Astrocyte (in vitro differentiated cells and primary cell): ENCODE measurements at regions not wholly inside any gene's neighbourhood (a gene's known extent, or its start where the extent isn't known, plus 50 kb on each side); places are given as distances from the start of the nearest gene placed in this dataset.

Experiments used
- DNase-seq: peaks from one replicate; pipeline ENCODE4 v3.0.0-alpha.2; 2010; ENCODE audit warnings: low read depth
- FAIRE-seq: peaks from 2 replicates; lab custom pipeline; 2011; peaks lifted over from hg19 to GRCh38; lab: Jason Lieb, UNC
- H2AFZ ChIP-seq: 2 replicates; pipeline ENCODE4 v1.6.0; 2012; ENCODE audit warnings: low read depth, low read length, inconsistent platforms
- H3K27ac ChIP-seq: 2 replicates; pipeline ENCODE4 v1.5.1; 2011; ENCODE audit warnings: low read depth, low read length, inconsistent platforms
- H3K27me3 ChIP-seq: 2 replicates; pipeline ENCODE4 v1.6.0; 2011; ENCODE audit warnings: low read length, inconsistent platforms; ENCODE audit not compliant: insufficient read depth
- H3K36me3 ChIP-seq: 2 replicates; pipeline ENCODE4 v1.5.1; 2011; ENCODE audit warnings: low read length, inconsistent platforms; ENCODE audit not compliant: insufficient read depth
- H3K4me1 ChIP-seq: 2 replicates; pipeline ENCODE4 v1.5.1; 2011; ENCODE audit warnings: low read length, inconsistent platforms; ENCODE audit not compliant: insufficient read depth
- H3K4me2 ChIP-seq: 2 replicates; pipeline ENCODE4 v1.6.0; 2012; ENCODE audit warnings: low read length, inconsistent platforms
- H3K4me3 ChIP-seq: 2 replicates; pipeline ENCODE4 v1.5.1; 2011; ENCODE audit warnings: low read depth, mild to moderate bottlenecking, low read length, inconsistent platforms; ENCODE audit not compliant: insufficient read depth
- H3K79me2 ChIP-seq: 2 replicates; pipeline ENCODE4 v1.6.0; 2012; ENCODE audit warnings: mild to moderate bottlenecking, low read length, inconsistent platforms; ENCODE audit not compliant: insufficient read depth
- H3K9ac ChIP-seq: 2 replicates; pipeline ENCODE4 v1.6.0; 2012; ENCODE audit warnings: mild to moderate bottlenecking, low read length, inconsistent platforms
- H3K9me3 ChIP-seq: 2 replicates; pipeline ENCODE4 v1.5.1; 2012; ENCODE audit warnings: low read depth, mild to moderate bottlenecking, low read length, inconsistent platforms; ENCODE audit not compliant: insufficient read depth
- H4K20me1 ChIP-seq: 2 replicates; pipeline ENCODE4 v1.6.0; 2012; ENCODE audit warnings: low read length, inconsistent platforms; ENCODE audit not compliant: insufficient read depth
- H3K27ac Mint-ChIP-seq: one replicate; pipeline ENCODE4 v1.8.0; 2021; ENCODE audit warnings: mild to moderate bottlenecking, mixed read lengths; ENCODE audit not compliant: unreplicated experiment
- H3K27me3 Mint-ChIP-seq: one replicate; pipeline ENCODE4 v1.8.0; 2021; ENCODE audit warnings: low read depth, mixed read lengths; ENCODE audit not compliant: unreplicated experiment
- H3K36me3 Mint-ChIP-seq: one replicate; pipeline ENCODE4 v1.8.0; 2021; ENCODE audit warnings: low read depth, mixed read lengths; ENCODE audit not compliant: unreplicated experiment
- H3K4me1 Mint-ChIP-seq: one replicate; pipeline ENCODE4 v1.8.0; 2021; ENCODE audit warnings: low read depth, mixed read lengths; ENCODE audit not compliant: unreplicated experiment
- H3K4me3 Mint-ChIP-seq: one replicate; pipeline ENCODE4 v1.8.0; 2021; ENCODE audit warnings: mild to moderate bottlenecking, moderate library complexity, mixed read lengths; ENCODE audit not compliant: unreplicated experiment
- H3K9me3 Mint-ChIP-seq: one replicate; pipeline ENCODE4 v1.8.0; 2021; ENCODE audit warnings: mild to moderate bottlenecking, mixed read lengths; ENCODE audit not compliant: unreplicated experiment
- EZH2 ChIP-seq: IDR thresholded peaks from 2 replicates; pipeline ENCODE4 v1.6.1; 2012; ENCODE audit warnings: mild to moderate bottlenecking, low read length, inconsistent platforms; ENCODE audit not compliant: insufficient read depth
- TF ChIP-seq, protein P1 (sequence below): IDR thresholded peaks from 2 replicates; pipeline ENCODE4 v1.5.1; 2011; ENCODE audit warnings: low read depth, mild to moderate bottlenecking, inconsistent platforms, low read length, moderate library complexity; ENCODE audit not compliant: insufficient read depth

DNA sequence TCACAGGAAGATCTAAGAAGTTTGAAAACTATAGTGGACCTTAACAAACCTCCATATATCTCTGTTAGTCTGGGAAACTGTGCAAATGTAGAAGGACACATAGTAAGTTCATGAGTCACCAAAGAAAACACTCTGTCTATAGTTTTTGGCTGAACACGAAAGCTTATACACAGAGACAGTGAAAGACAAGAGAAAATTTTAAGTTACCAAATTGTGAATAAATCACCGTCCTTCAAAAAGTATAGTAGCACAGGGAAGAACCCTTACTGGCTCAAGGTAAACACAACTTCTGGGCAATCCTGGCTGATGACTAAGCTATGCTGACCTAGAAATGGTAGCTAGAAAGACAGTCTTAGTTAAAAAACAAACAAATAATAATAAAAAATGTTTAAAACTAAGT, 1057.9 kb downstream of the AMY1C start:
- Histone ChIP-seq H2AFZ (no peak overlapping the region), H3K27me3 (no peaks in the 10 kb centered on the region), H3K79me2 (no peaks in the 10 kb centered on the region), H3K4me3 (no peak overlapping the region), H3K4me2 (no peak overlapping the region), H3K4me1 (no peaks in the 10 kb centered on the region), H3K36me3 (no peaks in the 10 kb centered on the region), H3K9ac (no peak overlapping the region), H3K27ac (peak overlapping the region; percentile 21), H4K20me1 (no peaks in the 10 kb centered on the region), H3K9me3 (no peaks in the 10 kb centered on the region)
- TF ChIP-seq, protein P1, sequence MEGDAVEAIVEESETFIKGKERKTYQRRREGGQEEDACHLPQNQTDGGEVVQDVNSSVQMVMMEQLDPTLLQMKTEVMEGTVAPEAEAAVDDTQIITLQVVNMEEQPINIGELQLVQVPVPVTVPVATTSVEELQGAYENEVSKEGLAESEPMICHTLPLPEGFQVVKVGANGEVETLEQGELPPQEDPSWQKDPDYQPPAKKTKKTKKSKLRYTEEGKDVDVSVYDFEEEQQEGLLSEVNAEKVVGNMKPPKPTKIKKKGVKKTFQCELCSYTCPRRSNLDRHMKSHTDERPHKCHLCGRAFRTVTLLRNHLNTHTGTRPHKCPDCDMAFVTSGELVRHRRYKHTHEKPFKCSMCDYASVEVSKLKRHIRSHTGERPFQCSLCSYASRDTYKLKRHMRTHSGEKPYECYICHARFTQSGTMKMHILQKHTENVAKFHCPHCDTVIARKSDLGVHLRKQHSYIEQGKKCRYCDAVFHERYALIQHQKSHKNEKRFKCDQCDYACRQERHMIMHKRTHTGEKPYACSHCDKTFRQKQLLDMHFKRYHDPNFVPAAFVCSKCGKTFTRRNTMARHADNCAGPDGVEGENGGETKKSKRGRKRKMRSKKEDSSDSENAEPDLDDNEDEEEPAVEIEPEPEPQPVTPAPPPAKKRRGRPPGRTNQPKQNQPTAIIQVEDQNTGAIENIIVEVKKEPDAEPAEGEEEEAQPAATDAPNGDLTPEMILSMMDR = no peak
- TF ChIP-seq EZH2 = no peak
- H3K36me3 Mint-ChIP-seq = no peaks in the 10 kb centered on the region
- no peak overlapping the region for H3K27ac Mint-ChIP-seq
- peak; percentile 1 for DNase-seq
- no peaks in the 10 kb centered on the region for H3K27me3 Mint-ChIP-seq
- FAIRE-seq = no peak
- no peaks in the 10 kb centered on the region for H3K9me3 Mint-ChIP-seq
- no peak overlapping the region for H3K4me3 Mint-ChIP-seq
- H3K4me1 Mint-ChIP-seq = peaks cover 6% of the 10 kb centered on the region

DNA sequence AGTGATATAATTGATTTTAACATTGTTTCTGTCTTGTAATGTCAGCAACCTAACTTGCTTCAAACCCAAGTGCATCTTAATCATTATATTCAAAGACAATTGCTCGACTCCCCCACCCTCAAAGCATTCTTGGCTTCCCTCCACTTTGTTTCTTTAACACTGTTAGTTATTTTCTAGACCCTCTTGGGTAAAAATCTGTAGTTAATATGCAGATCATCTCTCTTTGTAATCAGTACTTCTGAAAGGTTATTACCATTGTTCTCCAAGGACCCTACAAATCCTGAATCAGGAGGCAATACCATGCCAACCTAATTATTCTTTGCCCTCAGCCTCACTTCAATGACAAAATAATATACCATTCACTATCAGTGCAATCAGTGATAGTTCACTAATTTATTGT, 1075.7 kb downstream of the AMY1C start:
- H3K79me2 ChIP-seq = no peaks in the 10 kb centered on the region
- Mint-ChIP-seq H3K4me1 (no peaks in the 10 kb centered on the region), H3K9me3 (no peaks in the 10 kb centered on the region), H3K4me3 (no peak overlapping the region), H3K27me3 (no peaks in the 10 kb centered on the region), H3K36me3 (no peaks in the 10 kb centered on the region), H3K27ac (no peak overlapping the region)
- H3K4me2 ChIP-seq = no peak overlapping the region
- FAIRE-seq (no peak), DNase-seq (no peak)
- TF ChIP-seq, protein P1 = no peak
- TF ChIP-seq EZH2 = no peak
- H2AFZ ChIP-seq = no peak overlapping the region
- no peaks in the 10 kb centered on the region for H3K4me1 ChIP-seq
- no peak overlapping the region for H3K9ac ChIP-seq
- H3K36me3 ChIP-seq = no peaks in the 10 kb centered on the region
- H4K20me1 ChIP-seq = no peaks in the 10 kb centered on the region
- no peaks in the 10 kb centered on the region for H3K27me3 ChIP-seq
- H3K9me3 ChIP-seq = no peaks in the 10 kb centered on the region
- H3K4me3 ChIP-seq = no peak overlapping the region
- no peak overlapping the region for H3K27ac ChIP-seq

DNA sequence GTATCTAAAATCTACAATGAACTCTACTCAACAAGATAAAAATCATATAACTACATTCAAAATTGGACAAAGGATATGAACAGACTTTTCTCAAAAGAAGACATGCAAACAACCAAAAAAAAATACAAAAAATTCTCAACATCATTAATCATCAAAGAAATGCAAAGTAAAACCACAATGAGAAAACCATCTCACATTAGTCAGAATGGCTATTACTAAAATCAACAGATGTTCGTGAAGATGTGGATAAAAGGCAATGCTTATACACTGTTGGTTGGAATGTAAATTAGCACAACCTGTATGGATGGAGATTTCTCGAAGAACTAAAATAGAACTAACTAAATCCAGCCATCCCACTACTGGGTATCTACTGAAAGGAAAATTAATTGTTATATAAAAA, 1080.8 kb downstream of the AMY1C start:
- H3K36me3 ChIP-seq = no peaks in the 10 kb centered on the region
- H3K36me3 Mint-ChIP-seq = no peaks in the 10 kb centered on the region
- H3K9me3 Mint-ChIP-seq = peaks cover under 1% of the 10 kb centered on the region
- no peak overlapping the region for H3K4me2 ChIP-seq
- no peaks in the 10 kb centered on the region for H3K4me1 ChIP-seq
- H3K4me3 ChIP-seq = no peak overlapping the region
- FAIRE-seq = no peak
- no peak overlapping the region for H3K4me3 Mint-ChIP-seq
- no peak overlapping the region for H3K9ac ChIP-seq
- no peak overlapping the region for H2AFZ ChIP-seq
- TF ChIP-seq EZH2 = no peak
- TF ChIP-seq, protein P1 = no peak
- no peaks in the 10 kb centered on the region for H3K27me3 ChIP-seq
- no peaks in the 10 kb centered on the region for H3K4me1 Mint-ChIP-seq
- H3K27me3 Mint-ChIP-seq = peaks cover under 1% of the 10 kb centered on the region
- no peaks in the 10 kb centered on the region for H4K20me1 ChIP-seq
- no peak overlapping the region for H3K27ac ChIP-seq
- H3K9me3 ChIP-seq = no peaks in the 10 kb centered on the region
- DNase-seq = peak; percentile 0
- no peak overlapping the region for H3K27ac Mint-ChIP-seq
- H3K79me2 ChIP-seq = no peaks in the 10 kb centered on the region
